GM21423 (cell line): ENCODE measurements at regions not wholly inside any gene's neighbourhood (a gene's known extent, or its start where the extent isn't known, plus 50 kb on each side); places are given as distances from the start of the nearest gene placed in this dataset.
"Not testable (repeated sequence)": the region's sequence is repeated elsewhere in the genome, so short reads cannot be mapped to it uniquely, and the experiment has no call there.

Experiments used
- ATAC-seq: cut with Tn5 transposase; IDR thresholded peaks from one replicate; pipeline ENCODE4 v1.9.1; 2021; ENCODE audit warnings: mild to moderate bottlenecking, moderate library complexity; ENCODE audit not compliant: unreplicated experiment

DNA sequence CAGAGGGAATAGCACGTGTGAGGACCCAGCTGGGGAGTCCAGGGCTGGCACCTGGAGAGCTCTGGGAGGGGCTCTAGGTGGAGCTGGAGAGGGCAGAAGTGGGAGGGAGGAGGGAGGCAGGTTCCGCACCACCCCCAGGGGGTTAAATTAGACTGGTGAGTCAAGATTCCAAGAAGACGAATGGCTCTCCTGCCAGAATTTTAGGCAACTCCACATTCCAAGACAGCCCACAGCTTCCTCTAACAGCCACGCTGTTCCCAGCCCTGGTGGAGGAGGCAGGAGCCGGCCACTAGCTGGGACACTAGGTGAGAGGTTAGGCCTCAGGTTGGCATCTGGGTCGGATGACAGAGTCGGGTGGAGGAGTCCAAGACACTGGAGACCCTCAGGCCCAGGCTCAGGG lies 60.2 kb downstream of the TFAP2C start:
- ATAC-seq, result no peak

DNA sequence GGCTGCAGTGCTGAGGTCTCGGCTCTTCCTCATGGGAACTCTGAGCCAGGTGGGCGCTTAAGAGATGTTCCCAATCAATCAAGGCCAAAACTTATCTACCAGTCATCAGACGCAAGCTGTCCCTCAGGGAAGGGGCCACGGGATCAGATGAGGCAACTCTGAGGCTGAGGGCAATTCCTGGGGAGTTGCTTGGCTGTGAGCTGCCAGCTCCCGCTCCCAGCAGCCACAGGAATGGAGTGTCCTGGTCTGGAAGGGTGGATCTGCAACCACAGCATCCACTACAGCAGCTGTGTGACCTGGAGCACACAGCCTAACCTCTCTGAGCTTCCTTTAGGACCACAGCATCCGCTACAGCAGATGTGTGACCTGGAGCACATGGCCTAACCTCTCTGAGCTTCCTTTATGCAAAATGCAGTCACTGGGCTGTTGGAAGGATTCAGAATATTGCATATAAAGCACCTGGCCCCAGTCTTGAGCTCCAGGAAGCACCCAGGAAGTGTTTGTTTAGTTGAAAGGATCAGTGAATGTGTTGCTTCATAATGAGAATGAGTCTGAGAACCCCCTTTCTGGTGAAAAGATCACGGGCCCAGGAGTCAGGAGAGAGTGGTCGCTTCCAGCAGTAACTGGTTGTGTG lies 60.9 kb downstream of the TFAP2C start:
- ATAC-seq, result no peak

DNA sequence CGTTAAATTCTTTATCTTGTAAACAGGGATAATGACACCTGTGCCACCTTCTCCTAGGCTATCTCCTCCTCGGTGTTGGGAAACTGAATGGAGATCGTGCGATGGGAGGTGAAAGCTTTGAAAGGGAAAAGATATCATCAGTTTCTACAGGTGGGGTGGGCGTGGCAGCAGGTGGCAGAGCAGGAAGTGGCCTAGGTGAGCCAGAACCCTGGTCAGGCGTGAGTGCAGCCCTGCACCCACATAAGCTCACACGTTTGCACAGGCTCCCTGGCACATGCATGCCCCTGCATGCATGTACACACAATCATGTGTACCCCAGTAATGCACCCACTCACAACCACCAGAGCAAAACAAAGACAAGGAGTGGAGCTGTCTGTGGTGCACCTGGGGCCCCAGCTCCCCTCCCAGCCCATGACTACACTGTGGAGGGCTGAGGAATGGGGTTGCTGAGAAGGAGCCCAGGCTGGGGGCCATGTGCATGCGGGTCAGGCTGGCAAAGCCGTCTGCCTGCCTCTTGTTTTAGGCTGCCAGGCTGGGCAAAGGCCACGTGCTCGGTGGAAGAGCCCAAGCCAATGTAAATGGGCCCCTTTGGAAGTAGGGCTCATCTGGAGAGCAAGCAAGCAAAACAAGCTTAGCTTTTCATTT lies 61.5 kb downstream of the TFAP2C start:
- ATAC-seq, result no peak

DNA sequence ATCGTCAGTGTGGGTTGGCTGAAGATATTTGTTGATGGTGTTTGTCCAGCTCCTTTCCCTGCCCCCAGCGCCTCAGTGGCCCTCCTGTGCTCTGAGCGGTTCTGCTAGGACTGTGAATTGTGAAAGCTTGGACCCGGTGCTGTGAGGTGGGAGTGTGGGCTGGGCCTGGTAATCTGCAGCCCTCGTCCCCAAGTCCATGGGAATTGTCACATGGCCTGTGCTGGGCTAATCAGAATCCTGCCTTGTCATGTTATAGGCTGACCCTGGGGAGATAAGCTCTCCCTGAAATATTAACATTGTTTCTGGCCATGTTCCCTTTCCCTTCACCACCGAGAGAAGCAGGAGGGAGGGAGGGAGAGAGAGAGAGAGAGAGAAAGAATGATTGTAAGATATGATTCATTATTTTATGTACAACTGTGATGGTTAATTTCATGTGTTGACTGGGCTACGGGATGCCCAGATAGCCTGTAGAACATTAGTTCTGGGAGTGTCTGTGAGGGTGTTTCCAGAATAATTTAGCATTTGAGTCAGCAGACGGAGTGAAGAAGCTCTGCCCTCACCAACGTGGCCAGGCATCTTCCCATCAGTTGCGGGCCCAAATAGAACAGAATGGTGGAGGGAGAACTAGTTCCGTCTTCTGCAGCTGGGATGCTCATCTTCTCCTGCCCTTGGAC lies 62.4 kb downstream of the TFAP2C start:
- no peak for ATAC-seq

DNA sequence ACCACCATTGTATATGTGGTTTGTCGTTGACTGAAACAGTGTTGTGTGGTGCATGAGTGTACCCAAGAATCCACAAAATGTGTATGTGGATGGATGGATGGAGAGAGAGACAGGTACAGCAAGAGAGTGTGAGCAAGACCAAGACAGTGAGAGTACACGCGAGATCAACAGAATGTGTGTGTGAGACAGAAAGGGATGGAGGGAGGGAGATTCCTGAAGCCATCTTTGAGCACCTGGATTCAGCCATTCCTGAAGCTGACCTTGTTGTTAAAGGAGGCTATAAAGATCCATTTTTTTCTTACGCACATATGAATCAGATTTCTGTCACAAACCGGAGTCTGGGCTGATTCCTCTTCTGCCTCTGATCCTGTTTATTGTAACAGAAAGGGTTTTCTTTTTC lies 64.1 kb downstream of the TFAP2C start:
- ATAC-seq, result no peak

DNA sequence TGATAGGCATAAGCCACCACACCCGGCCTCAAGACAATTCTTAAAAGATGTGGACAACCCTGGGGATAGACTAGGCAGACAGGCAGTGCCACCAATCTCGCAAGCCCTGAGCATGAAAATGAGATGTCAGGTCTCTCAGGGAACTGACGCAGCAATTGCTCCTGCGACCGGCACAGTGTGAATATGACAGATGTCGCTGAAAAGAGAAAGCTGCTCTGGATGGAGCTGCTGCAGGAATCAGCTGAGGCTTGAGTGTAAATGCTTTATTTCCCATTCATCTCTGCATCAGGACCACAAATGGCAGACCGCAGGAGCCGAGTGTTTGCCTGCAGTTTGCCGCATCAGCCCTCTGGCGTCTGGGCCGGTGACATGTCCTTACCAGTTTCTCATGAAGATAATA lies 68.4 kb downstream of the TFAP2C start:
- no peak for ATAC-seq

DNA sequence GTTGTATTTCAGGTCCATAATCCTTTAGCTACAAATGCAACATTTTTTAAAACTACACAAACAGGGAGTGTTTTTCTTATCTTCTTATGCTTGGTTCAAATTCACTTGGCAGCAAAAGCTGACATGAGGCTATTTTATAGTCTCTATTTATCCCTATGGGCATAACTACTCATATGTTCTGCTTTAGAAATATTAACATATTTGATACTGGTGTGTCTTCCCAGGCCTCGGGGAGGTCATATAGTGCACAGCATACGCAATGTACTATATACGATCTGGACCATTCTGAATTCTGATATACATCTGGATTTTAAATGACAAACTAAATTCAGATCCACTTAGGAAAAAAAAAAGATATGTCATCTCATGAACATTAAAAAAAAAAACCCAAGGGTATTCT lies 69.2 kb downstream of the TFAP2C start:
- no peak for ATAC-seq

DNA sequence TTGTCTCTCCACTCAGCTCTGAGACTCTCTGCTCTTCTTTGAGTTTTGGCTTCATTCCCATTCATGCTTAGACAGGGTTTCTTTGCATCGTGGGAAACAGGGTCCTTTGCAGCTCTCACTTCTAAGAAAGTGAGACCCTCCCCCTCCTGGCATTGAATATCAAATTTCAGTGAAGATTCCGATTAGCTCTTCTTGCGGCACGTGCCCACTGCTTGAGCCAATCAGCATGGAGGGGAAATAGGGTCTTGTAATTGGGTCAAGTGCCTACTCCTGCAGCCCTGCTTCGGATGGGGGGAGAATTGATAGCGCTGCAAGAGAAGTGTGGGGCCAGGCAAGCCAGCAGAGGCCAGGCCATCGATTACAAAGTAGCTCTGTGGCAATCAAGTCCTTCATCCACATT lies 69.6 kb downstream of the TFAP2C start:
- ATAC-seq, result no peak

DNA sequence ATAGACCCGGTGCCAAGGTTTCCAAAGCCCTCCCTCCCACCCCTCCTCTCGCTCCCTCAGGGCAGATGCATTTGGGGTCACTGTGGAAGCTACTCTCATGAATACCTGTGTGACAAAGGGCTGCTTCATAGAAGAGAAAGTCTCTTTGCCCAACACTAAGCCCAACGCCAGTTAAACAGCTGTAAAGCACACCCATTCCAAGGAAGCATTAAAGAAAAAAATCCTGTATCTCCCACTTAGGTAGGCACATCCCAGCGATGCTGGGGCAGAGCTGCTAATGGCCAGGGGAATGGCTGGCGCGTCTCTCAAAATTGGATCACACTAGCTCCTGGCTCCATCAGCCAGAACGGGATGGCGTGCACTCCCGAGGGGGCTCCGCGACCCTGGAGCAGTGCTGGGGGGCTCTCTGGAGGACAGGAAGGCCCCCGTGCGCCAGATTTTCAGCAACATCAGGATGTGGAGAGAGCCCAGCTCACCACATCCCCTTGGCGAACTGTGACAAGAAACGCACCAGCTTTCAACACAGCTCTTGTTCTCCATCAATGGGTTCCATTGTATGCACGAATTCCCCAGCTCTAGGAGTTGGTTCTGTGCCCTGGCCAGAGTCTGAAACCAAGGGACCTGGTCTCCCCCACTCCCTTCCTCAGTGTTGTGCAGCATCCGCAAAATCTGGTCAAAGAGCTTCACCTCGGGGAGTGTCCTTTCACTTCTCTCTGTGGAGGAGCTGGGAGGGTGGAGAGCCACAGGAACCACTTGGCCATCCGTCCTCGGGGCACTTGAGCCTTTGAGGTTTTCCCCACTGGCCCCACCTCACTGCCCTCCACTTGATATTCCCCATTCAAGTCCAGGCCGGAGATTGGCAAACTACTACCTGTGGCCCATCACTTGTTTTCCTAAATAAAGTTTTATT lies 74.1 kb downstream of the TFAP2C start:
- no peak for ATAC-seq

GRCh38 chr20:56706867-56707360 lies 77.8 kb downstream of the TFAP2C start:
- no peak for ATAC-seq

- no peak for ATAC-seq
These were observed 79.9 kb downstream of the TFAP2C start for GRCh38 chr20:56708991-56709390.

- ATAC-seq, result no peak
These were observed 81.0 kb downstream of the TFAP2C start for GRCh38 chr20:56710125-56710524.

GRCh38 chr20:56710577-56710976 lies 81.5 kb downstream of the TFAP2C start:
- ATAC-seq, result not testable (repeated sequence)

DNA sequence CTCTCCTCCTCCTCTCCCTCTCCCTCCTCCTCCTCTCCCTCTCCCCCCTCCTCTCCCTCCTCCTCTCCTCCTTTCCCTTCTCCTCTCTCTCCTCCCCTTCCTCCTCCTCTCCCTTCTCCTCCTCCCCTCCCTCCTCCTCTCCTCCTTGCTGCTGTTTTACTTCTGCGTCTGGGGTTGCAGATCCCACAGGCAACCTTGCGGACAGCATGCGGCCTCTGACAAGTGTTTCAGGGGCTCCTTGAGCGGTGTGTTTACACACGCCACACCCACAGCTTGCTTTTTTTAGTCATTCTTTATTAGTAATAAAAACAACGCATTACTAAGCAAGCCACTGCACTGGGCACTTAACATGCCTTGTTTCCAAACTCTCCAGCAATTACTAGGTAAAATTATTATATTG lies 81.9 kb downstream of the TFAP2C start:
- no peak for ATAC-seq

DNA sequence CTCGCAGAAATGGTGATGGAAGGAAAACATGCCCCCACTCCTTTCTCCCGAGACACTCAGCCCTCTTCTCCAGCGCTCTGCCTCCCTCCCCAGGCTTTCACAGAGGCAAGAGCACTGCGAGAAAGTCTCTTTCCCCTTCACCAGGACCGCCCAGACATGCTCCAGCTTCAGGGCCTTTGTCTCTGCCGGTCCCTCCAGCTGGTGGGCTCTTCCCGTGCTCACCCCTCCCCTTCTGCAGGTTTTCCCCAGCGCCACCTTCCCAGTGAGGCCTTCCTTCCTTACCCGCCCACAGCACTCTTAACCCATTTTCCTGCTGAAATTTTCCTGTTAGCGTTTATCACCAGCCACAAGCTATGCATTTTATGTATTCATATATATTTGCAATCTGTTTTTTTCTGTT lies 86.2 kb downstream of the TFAP2C start:
- no peak for ATAC-seq

DNA sequence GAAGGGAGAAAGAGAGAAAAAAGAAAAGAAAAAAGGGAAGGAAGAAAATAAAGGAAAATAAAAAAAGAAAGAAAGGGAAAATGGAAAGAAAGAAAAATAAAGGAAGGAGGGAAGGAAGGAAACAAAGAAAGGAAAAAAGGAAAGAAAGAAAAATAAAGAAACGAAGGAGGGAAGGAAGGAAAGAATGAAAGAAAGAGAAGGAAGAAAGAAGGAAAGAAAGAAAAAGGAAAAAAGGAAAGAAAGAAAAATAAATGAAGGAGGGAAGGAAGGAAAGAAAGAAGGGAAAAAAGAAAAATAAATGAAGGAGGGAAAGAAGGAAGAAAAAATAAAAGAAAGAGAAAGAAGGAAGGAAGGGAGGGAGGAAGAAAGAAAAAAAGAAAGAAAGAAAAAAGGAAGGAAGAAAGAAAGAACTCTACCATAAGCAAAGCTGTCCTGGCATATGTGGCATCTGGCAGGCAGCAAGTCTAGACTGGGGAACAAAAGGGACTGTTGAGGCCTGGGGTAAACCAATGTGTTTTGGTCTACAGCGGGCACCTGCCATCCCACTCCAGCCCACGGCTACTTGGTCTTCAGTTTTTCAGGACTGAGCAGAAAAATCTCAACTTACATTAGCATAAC lies 86.9 kb downstream of the TFAP2C start:
- ATAC-seq, result no peak

DNA sequence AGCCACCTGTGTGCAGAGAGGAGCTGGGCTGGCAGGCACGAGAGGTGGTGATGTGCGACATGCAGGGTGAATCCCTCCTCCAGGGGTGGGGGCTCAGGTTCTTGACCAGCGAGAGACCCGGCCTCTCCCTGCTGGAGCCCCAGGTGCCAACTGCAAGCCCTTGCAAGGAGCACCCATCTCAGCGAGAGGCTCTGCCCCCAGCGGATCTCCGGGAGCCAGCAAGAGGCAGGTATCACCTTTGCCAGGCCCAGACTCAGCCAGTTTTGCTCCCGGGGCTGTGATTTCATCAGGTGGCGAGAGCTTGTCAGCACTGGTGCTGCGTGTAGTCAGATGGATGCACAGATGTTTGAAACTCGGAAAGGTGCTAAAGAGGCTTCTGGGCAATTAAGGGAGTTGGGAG lies 87.7 kb downstream of the TFAP2C start:
- no peak for ATAC-seq

- ATAC-seq, result no peak
These were observed 89.7 kb downstream of the TFAP2C start for GRCh38 chr20:56718816-56719215.

- ATAC-seq, result no peak
These were observed 91.6 kb downstream of the TFAP2C start for GRCh38 chr20:56720620-56721213.

DNA sequence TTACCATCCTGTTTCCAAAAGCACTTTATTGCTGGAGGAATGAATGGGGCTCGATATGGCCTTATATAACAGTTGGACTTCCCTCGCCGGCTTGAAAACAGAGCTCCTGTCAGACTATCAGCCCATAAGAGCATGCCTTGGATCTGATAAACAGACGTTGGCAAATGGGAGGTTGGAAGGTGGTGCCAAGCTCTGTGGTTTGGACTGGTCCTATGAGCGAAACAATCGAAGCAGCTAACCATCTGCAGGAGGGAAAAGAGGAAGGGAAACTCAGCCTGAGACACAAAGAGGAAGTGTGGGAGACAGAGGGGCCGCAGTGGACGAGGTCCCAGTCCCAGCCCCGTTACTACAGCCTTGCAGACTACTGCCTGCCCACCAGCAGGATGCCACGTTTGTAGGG lies 92.9 kb downstream of the TFAP2C start:
- no peak for ATAC-seq
